ENCODE measurements at regions not wholly inside any gene's neighbourhood (a gene's known extent, or its start where the extent isn't known, plus 50 kb on each side); places are given as distances from the start of the nearest gene placed in this dataset.
A peak's percentile ranks its signal among the peaks of the same experiment; 100 is the strongest.
"Not testable (repeated sequence)": the region's sequence is repeated elsewhere in the genome, so short reads cannot be mapped to it uniquely, and the experiment has no call there.

DNA sequence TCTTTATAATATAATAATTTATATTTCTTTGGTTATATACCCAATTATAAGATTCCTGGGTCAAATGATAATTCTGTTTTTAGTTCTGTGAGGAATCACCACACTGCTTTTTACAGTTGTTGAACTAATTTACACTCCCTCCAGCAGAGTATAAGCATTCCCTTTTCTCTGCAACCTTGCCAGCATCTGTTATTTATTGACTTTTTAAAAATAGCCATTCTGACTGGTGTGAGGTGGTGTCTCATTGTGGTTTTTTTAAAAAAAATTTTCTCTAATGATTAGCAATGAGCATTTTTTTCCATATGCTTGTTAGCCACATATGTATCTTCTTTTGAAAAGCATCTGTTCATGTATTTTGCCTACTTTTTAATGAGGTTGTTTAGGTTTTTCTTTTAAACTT lies 122.2 kb downstream of the ZNF486 start:
- TF ChIP-seq, protein P1, sequence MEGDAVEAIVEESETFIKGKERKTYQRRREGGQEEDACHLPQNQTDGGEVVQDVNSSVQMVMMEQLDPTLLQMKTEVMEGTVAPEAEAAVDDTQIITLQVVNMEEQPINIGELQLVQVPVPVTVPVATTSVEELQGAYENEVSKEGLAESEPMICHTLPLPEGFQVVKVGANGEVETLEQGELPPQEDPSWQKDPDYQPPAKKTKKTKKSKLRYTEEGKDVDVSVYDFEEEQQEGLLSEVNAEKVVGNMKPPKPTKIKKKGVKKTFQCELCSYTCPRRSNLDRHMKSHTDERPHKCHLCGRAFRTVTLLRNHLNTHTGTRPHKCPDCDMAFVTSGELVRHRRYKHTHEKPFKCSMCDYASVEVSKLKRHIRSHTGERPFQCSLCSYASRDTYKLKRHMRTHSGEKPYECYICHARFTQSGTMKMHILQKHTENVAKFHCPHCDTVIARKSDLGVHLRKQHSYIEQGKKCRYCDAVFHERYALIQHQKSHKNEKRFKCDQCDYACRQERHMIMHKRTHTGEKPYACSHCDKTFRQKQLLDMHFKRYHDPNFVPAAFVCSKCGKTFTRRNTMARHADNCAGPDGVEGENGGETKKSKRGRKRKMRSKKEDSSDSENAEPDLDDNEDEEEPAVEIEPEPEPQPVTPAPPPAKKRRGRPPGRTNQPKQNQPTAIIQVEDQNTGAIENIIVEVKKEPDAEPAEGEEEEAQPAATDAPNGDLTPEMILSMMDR (IDR thresholded peaks at IDR 0.05; ENCODE audit: unreplicated experiment): no peak
- Mint-ChIP-seq H3K4me1 (ENCODE audit: low read depth) (peaks cover 31% of the 10 kb centered on the region), H3K4me3 (ENCODE audit: low read depth) (no peak overlapping the region), H3K27me3 (no peaks in the 10 kb centered on the region), H3K36me3 (ENCODE audit: insufficient read depth) (no peaks in the 10 kb centered on the region), H3K9me3 (ENCODE audit: low read depth) (peaks cover 4% of the 10 kb centered on the region), H3K27ac (no peak overlapping the region)
- DNase-seq (ENCODE audit: low spot score, unreplicated experiment): no peak

DNA sequence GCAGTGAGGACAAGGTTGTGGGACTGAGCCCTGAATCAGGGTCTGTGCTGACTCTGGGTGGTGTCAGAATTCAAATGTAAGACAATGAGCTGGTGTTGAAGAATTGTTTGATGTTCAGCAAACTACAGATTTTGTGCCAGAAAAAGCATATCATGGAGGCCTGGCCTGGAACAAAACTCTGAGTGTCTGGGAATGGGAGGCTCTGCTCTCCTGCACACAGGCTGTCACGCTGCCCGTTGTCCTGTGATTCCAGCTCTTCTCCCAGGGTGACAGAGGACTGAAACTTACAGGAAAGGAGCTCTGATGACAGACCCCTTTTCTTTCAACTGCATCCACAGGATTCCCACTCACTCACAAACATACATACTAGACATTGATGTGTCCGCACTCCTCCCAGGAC lies 120.1 kb downstream of the ZNF486 start:
- Mint-ChIP-seq H3K36me3 (ENCODE audit: insufficient read depth) (no peaks in the 10 kb centered on the region), H3K27ac (peak overlapping the region; percentile 29), H3K27me3 (no peaks in the 10 kb centered on the region), H3K9me3 (ENCODE audit: low read depth) (peaks cover 4% of the 10 kb centered on the region), H3K4me1 (ENCODE audit: low read depth) (peaks cover 21% of the 10 kb centered on the region), H3K4me3 (ENCODE audit: low read depth) (no peak overlapping the region)
- DNase-seq (ENCODE audit: low spot score, unreplicated experiment): no peak
- TF ChIP-seq, protein P1 (IDR thresholded peaks at IDR 0.05; ENCODE audit: unreplicated experiment): no peak

DNA sequence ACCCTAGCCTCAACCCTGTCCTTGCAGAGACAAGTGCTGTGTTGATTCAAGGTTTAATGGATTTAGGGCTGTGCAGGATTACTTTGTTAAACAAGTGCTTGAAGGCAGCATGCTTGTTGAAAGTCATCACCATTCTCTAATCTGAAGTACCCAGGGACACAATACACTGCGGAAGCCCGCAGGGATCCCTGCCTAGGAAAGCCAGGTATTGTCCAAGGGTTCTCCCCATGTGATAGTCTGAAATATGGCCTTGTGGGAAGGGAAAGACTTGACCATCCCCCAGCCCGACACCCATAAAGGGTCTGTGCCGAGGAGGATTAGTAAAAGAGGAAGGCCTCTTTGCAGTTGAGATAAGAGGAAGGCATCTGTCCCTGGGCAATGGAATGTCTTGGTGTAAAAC lies 118.9 kb downstream of the ZNF486 start:
- H3K27me3 Mint-ChIP-seq; H3K9me3 Mint-ChIP-seq (ENCODE audit: low read depth); H3K36me3 Mint-ChIP-seq (ENCODE audit: insufficient read depth); H3K4me3 Mint-ChIP-seq (ENCODE audit: low read depth); DNase-seq (ENCODE audit: low spot score, unreplicated experiment): not testable (repeated sequence)
- Mint-ChIP-seq H3K4me1 (ENCODE audit: low read depth) (peaks cover 21% of the 10 kb centered on the region), H3K27ac (peak overlapping the region; percentile 54)

DNA sequence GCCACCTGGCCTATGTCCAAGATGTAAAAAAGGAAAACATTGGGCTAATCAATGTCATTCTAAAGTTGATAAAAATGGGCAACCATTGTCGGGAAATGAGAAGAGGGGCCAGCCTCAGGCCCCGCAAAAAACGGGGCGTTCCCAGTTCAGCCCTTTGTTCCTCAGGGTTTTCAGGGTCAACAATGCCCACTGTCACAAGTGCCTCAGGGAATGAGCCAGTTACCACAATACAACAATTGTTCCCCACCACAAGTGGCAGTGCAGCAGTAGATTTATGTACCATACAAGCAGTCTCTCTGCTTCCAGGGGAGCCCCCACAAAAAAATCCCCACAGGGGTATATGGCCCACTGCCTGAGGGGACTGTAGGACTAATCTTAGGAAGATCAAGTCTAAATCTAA lies 112.5 kb downstream of the ZNF486 start:
- H3K9me3 Mint-ChIP-seq (ENCODE audit: low read depth): peaks cover 3% of the 10 kb centered on the region
- TF ChIP-seq, protein P1 (IDR thresholded peaks at IDR 0.05; ENCODE audit: unreplicated experiment): no peak
- H3K4me3 Mint-ChIP-seq (ENCODE audit: low read depth): no peak overlapping the region

DNA sequence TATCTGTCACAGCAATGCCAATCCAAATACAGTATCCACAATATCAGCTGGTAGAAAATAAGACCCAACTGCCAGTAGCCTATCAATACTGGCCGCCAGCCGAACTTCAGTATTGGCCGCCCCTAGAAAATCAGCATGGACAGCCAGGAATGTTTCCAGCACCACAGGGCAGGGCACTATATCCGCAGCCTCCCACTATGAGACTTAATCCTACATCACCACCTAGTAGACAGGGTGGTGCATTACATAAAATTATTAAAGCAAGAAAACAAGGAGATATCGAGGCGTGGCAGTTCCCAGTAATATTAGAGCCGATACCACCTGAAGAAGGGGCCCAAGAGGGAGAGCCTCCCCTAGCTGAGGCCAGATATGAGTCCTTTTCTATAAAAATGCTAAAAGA lies 111.3 kb downstream of the ZNF486 start:
- no peaks in the 10 kb centered on the region for H3K36me3 Mint-ChIP-seq (ENCODE audit: insufficient read depth)
- DNase-seq (ENCODE audit: low spot score, unreplicated experiment): no peak
- no peaks in the 10 kb centered on the region for H3K27me3 Mint-ChIP-seq
- H3K4me3 Mint-ChIP-seq (ENCODE audit: low read depth): no peak overlapping the region
- peaks cover 15% of the 10 kb centered on the region for H3K4me1 Mint-ChIP-seq (ENCODE audit: low read depth)
- TF ChIP-seq, protein P1 (IDR thresholded peaks at IDR 0.05; ENCODE audit: unreplicated experiment): peak; percentile 55
- no peak overlapping the region for H3K27ac Mint-ChIP-seq
- H3K9me3 Mint-ChIP-seq (ENCODE audit: low read depth): no peaks in the 10 kb centered on the region

More for the DNA sequence above, 112.5 kb downstream of the ZNF486 start:
- DNase-seq (ENCODE audit: low spot score, unreplicated experiment): no peak
- Mint-ChIP-seq H3K27me3 (no peaks in the 10 kb centered on the region), H3K27ac (no peak overlapping the region), H3K36me3 (ENCODE audit: insufficient read depth) (no peaks in the 10 kb centered on the region), H3K4me1 (ENCODE audit: low read depth) (peaks cover 15% of the 10 kb centered on the region)

DNA sequence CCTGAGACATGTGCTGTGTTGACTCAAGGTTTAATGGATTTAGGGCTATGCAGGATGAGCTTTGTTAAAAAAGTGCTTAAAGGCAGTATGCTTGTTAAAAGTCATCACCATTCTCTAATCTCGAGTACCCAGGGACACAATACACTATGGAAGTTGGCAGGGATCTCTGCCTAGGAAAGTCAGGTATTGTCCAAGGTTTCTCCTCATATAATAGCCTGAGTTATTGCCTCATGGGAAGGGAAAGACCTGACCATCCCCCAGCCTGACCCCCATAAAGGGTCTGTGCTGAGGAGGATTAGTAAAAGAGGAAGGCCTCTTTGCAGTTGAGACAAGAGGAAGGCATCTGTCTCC lies 109.7 kb downstream of the ZNF486 start:
- H3K9me3 Mint-ChIP-seq (ENCODE audit: low read depth); DNase-seq (ENCODE audit: low spot score, unreplicated experiment); H3K27me3 Mint-ChIP-seq; H3K4me3 Mint-ChIP-seq (ENCODE audit: low read depth); H3K36me3 Mint-ChIP-seq (ENCODE audit: insufficient read depth): not testable (repeated sequence)
- Mint-ChIP-seq H3K4me1 (ENCODE audit: low read depth) (peaks cover 15% of the 10 kb centered on the region), H3K27ac (peak overlapping the region; percentile 62)

Data from progenitor cell of endocrine pancreas (in vitro differentiated cells).